Common myeloid progenitor, CD34-positive (primary cell): ENCODE measurements at regions not wholly inside any gene's neighbourhood (a gene's known extent, or its start where the extent isn't known, plus 50 kb on each side); places are given as distances from the start of the nearest gene placed in this dataset.

Experiments
- CTCF ChIA-PET: fragments of 350-600 bp; sonication (Branson Sonifier 250); formaldehyde crosslinking; loops from one replicate; lab custom pipeline; 2021; ENCODE audit warnings: antibody characterized with exemption; lab: Charles Lee
- POLR2A ChIA-PET: fragments of 350-600 bp; sonication (Branson Sonifier 250); formaldehyde crosslinking; loops from one replicate; lab custom pipeline; 2021; ENCODE audit warnings: antibody characterized with exemption; lab: Charles Lee
- DNase-seq, 3 donors: peaks; one replicate each; pipeline versions ENCODE4 v3.0.0 to v3.0.0-alpha.2; 2013
- H3K27ac ChIP-seq, 2 experiments: 1 replicate in 1 of 2; 2 replicates in 1 of 2; pipeline ENCODE4 v1.7.0; 2013; ENCODE audit warnings: inconsistent platforms in 2 of 2, low read length in 2 of 2, mild to moderate bottlenecking in 2 of 2, low read depth in 1 of 2, moderate library complexity in 1 of 2; ENCODE audit not compliant: severe bottlenecking in 2 of 2, insufficient read depth in 1 of 2, poor library complexity in 1 of 2
- H3K27me3 ChIP-seq, 5 experiments: replicated peaks in 2 of 5; 1 replicate in 3 of 5; 2 replicates in 2 of 5; pipeline versions ENCODE4 v1.6.1 to v1.7.0; 2013; ENCODE audit warnings: low read length in 4 of 5, mild to moderate bottlenecking in 2 of 5, moderate library complexity in 2 of 5, inconsistent platforms in 1 of 5; ENCODE audit not compliant: insufficient read depth in 5 of 5, control insufficient read depth in 4 of 5
- H3K36me3 ChIP-seq, 4 experiments: 1 replicate in 2 of 4; 2 replicates in 2 of 4; pipeline versions ENCODE4 v1.6.1 to v1.7.0; 2013; ENCODE audit warnings: low read length in 3 of 4, control low read depth in 1 of 4, mild to moderate bottlenecking in 1 of 4; ENCODE audit not compliant: control insufficient read depth in 4 of 4, insufficient read depth in 4 of 4
- H3K4me1 ChIP-seq, 4 experiments: 1 replicate in 3 of 4; 2 replicates in 1 of 4; pipeline versions ENCODE4 v1.6.1 to v1.7.1; 2013; ENCODE audit warnings: low read length in 3 of 4, mild to moderate bottlenecking in 3 of 4, control low read depth in 1 of 4, inconsistent platforms in 1 of 4, moderate library complexity in 1 of 4; ENCODE audit not compliant: control insufficient read depth in 4 of 4, insufficient read depth in 4 of 4; ENCODE audit errors: control extremely low read depth in 1 of 4
- H3K4me3 ChIP-seq, 7 experiments: 1 replicate in 4 of 7; 2 replicates in 3 of 7; pipeline versions ENCODE4 v1.5.1 to v1.7.0; 2013; ENCODE audit warnings: mild to moderate bottlenecking in 7 of 7, low read length in 6 of 7, moderate library complexity in 6 of 7, inconsistent platforms in 2 of 7, low read depth in 2 of 7, control low read depth in 1 of 7; ENCODE audit not compliant: insufficient read depth in 4 of 7, control insufficient read depth in 1 of 7; ENCODE audit errors: extremely low read depth in 1 of 7
- H3K9me3 ChIP-seq, 5 experiments: 1 replicate in 4 of 5; 2 replicates in 1 of 5; pipeline versions ENCODE4 v1.6.1 to v1.7.1; 2013; ENCODE audit warnings: low read length in 4 of 5, mild to moderate bottlenecking in 2 of 5, inconsistent platforms in 1 of 5, low read depth in 1 of 5, moderate library complexity in 1 of 5; ENCODE audit not compliant: control insufficient read depth in 4 of 5, insufficient read depth in 2 of 5; ENCODE audit errors: control extremely low read depth in 1 of 5
- WGBS: methylation state at CpG from one replicate; pipeline ENCODE4 v1.1.5; 2013; ENCODE audit not compliant: insufficient coverage; 5-methylcytosine and 5-hydroxymethylcytosine counted together

GRCh38 chr16:85187886-85188285, 75.6 kb upstream of the CIBAR2 start:
- Histone ChIP-seq H3K27me3 (no peaks in the 10 kb centered on the region), H3K4me3 (no peak overlapping the region), H3K36me3 (peaks cover 0 to 2% (median 0%) of the 10 kb centered on the region in 4 experiments), H3K4me1 (no peaks in the 10 kb centered on the region), H3K27ac (no peak overlapping the region), H3K9me3 (peaks cover 8 to 33% (median 15%) of the 10 kb centered on the region in 5 experiments)
- DNase-seq, result no peak
- ChIA-PET POLR2A (no interaction called here), CTCF (interaction anchor here (0.8 kb wide), 1 partner anchor 57 kb away, joined by 3 read pairs; no protein-coding TSS in a partner anchor)
- WGBS, result 98% methylated on average over 10 of the region's 12 CpGs

GRCh38 chr16:85188822-85189672, 76.8 kb upstream of the CIBAR2 start:
- Histone ChIP-seq H3K4me1 (no peaks in the 10 kb centered on the region), H3K4me3 (no peak overlapping the region), H3K27me3 (no peaks in the 10 kb centered on the region), H3K27ac (no peak overlapping the region), H3K36me3 (peaks cover 0 to 2% (median 0%) of the 10 kb centered on the region in 4 experiments), H3K9me3 (peaks cover 7 to 28% (median 11%) of the 10 kb centered on the region in 5 experiments)
- POLR2A ChIA-PET, result interaction anchor here (0.6 kb wide), 1 partner anchor 14 kb away, joined by 3 read pairs; no protein-coding TSS in a partner anchor
- CTCF ChIA-PET, result interaction anchor here (0.9 kb wide), 1 partner anchor 16 kb away, joined by 3 read pairs; no protein-coding TSS in a partner anchor
- WGBS, result 100% methylated on average over 2 of the region's 3 CpGs
- no peak for DNase-seq

- no peak for DNase-seq
- no peaks in the 10 kb centered on the region for H3K27me3 ChIP-seq
- no peaks in the 10 kb centered on the region for H3K36me3 ChIP-seq
- CTCF ChIA-PET, result no interaction called here
- H3K27ac ChIP-seq, result no peak overlapping the region
- peaks cover 0 to 16% (median 8%) of the 10 kb centered on the region in 5 experiments for H3K9me3 ChIP-seq
- POLR2A ChIA-PET, result no interaction called here
- 100% methylated on average over 2 of the region's 2 CpGs for WGBS
- H3K4me1 ChIP-seq, result no peaks in the 10 kb centered on the region
- no peak overlapping the region for H3K4me3 ChIP-seq
Observed at GRCh38 chr16:85190572-85190971, 78.3 kb upstream of the CIBAR2 start.

GRCh38 chr16:85191341-85191965, 79.2 kb upstream of the CIBAR2 start:
- ChIA-PET POLR2A (no interaction called here), CTCF (interaction anchor here (1.2 kb wide), 1 partner anchor 77 kb away, joined by 3 read pairs; no protein-coding TSS in a partner anchor)
- Histone ChIP-seq H3K4me3 (no peak overlapping the region), H3K27me3 (no peaks in the 10 kb centered on the region), H3K36me3 (no peaks in the 10 kb centered on the region), H3K27ac (no peak overlapping the region), H3K4me1 (no peaks in the 10 kb centered on the region), H3K9me3 (peaks cover 0 to 16% (median 8%) of the 10 kb centered on the region in 5 experiments)
- 95% methylated on average over 10 of the region's 19 CpGs for WGBS
- no peak for DNase-seq

- H3K4me3 ChIP-seq, result no peak overlapping the region
- H3K27ac ChIP-seq, result no peak overlapping the region
- 93% methylated on average over 18 of the region's 20 CpGs for WGBS
- POLR2A ChIA-PET, result no interaction called here
- CTCF ChIA-PET, result interaction anchor here (1.2 kb wide), 1 partner anchor 78 kb away, joined by 3 read pairs; no protein-coding TSS in a partner anchor
- no peaks in the 10 kb centered on the region for H3K4me1 ChIP-seq
- H3K36me3 ChIP-seq, result no peaks in the 10 kb centered on the region
- H3K27me3 ChIP-seq, result no peaks in the 10 kb centered on the region
- H3K9me3 ChIP-seq, result peaks cover 0 to 16% (median 8%) of the 10 kb centered on the region in 5 experiments
- no peak for DNase-seq
Observed at GRCh38 chr16:85192238-85193114, 80.2 kb upstream of the CIBAR2 start.

GRCh38 chr16:85193115-85193493, 80.8 kb upstream of the CIBAR2 start:
- no peaks in the 10 kb centered on the region for H3K4me1 ChIP-seq
- ChIA-PET POLR2A (no interaction called here), CTCF (no interaction called here)
- 95% methylated on average over 6 of the region's 6 CpGs for WGBS
- H3K27me3 ChIP-seq, result no peaks in the 10 kb centered on the region
- H3K27ac ChIP-seq, result no peak overlapping the region
- no peaks in the 10 kb centered on the region for H3K36me3 ChIP-seq
- H3K9me3 ChIP-seq, result peaks cover 0 to 16% (median 8%) of the 10 kb centered on the region in 5 experiments
- no peak overlapping the region for H3K4me3 ChIP-seq
- DNase-seq, result no peak
